Stomach (tissue), 8 donors: ENCODE measurements at regions not wholly inside any gene's neighbourhood (a gene's known extent, or its start where the extent isn't known, plus 50 kb on each side); places are given as distances from the start of the nearest gene placed in this dataset.

Source experiments
- DNase-seq, 2 donors: peaks; one replicate each; pipeline versions ENCODE4 v3.0.0 to v3.0.0-alpha.2; 2013 to 2019
- H3K27ac ChIP-seq, 5 donors: fragments of 200-600 bp in 4 of 5; sonication (generic) in 4 of 5; one replicate each; pipeline ENCODE4 v1.5.1; 2013 to 2019; ENCODE audit warnings: mild to moderate bottlenecking in 1 of 5, moderate library complexity in 1 of 5
- H3K27me3 ChIP-seq, 3 donors: fragments of 200-600 bp; sonication (generic); one replicate each; pipeline ENCODE4 v1.5.1; 2017 to 2019; ENCODE audit warnings: mixed run types in 1 of 3
- H3K36me3 ChIP-seq, 4 donors: fragments of 200-600 bp; sonication (generic); 1 replicate in 3 of 4; 2 replicates in 1 of 4; pipeline ENCODE4 v1.5.1; 2016 to 2019
- H3K4me1 ChIP-seq, 4 donors: fragments of 200-600 bp; sonication (generic); one replicate each; pipeline ENCODE4 v1.5.1; 2016 to 2019
- H3K4me3 ChIP-seq, 4 donors: fragments of 200-600 bp; sonication (generic) in 3 of 4; one replicate each; pipeline ENCODE4 v1.5.1; 2016 to 2019; ENCODE audit warnings: mild to moderate bottlenecking in 1 of 4
- H3K9me3 ChIP-seq, 4 donors: fragments of 200-600 bp; sonication (generic); one replicate each; pipeline ENCODE4 v1.5.1; 2016 to 2019
- EP300 ChIP-seq: sonication (generic); formaldehyde crosslinking; IDR thresholded peaks from one replicate; pipeline ENCODE4 v1.6.1; 2017; ENCODE audit warnings: antibody characterized with exemption
- POLR2A ChIP-seq, 4 donors: fragments of 450-650 bp; IDR thresholded peaks; one replicate each; pipeline ENCODE4 v1.6.1; 2016; ENCODE audit warnings: antibody characterized with exemption in 4 of 4, control low read depth in 2 of 4, mild to moderate bottlenecking in 1 of 4, moderate library complexity in 1 of 4
- POLR2AphosphoS5 ChIP-seq, 3 donors: sonication (generic); formaldehyde crosslinking; IDR thresholded peaks; one replicate each; pipeline ENCODE4 v1.6.1; 2016; ENCODE audit warnings: antibody characterized with exemption in 3 of 3
- WGBS, 5 donors: extraction: QIAGEN DNeasy Blood & Tissue Kit in 3 of 5; methylation state at CpG; one replicate each; pipeline versions ENCODE4 v1.1.5 to v1.1.7; 2013 to 2018; 5-methylcytosine and 5-hydroxymethylcytosine counted together
- intact Hi-C: fragments of 100-400 bp; cut with DNase I; formaldehyde crosslinking; loops from one replicate; pipeline ENCODE4 v1.15.1; 2023; ENCODE audit warnings: low total_unique reads
- TF ChIP-seq, protein P1 (sequence below), 7 experiments: fragments of 450-650 bp in 4 of 7; fragments of 200-600 bp in 3 of 7; sonication (generic) in 3 of 7; IDR thresholded peaks; one replicate each; pipeline ENCODE4 v1.5.1; 2016 to 2019; ENCODE audit warnings: antibody characterized with exemption in 7 of 7, control low read depth in 2 of 7, mild to moderate bottlenecking in 1 of 7
- donor health status: healthy with polysubstance abuse.
- donor health status: Bipolar disorder and iron deficiency.
- donor health status: healthy.

DNA sequence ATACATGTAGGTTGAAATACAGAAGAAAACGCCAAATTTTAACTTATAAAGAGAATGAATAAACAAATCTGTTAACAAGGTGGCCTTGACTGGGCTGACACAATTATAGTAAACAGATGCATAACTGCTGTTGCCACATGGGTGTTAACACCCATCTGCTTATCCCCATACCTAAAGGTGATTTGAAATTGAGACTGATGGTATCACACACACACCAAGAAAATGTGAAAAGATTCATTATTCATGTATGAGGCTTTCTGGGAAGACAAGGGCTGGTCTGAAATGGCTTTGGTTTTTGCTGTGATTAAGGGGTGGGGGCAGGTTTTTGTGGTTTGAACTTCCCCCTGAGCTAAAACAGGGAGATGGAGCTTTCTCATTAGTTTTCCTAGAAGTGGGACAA is 156.6 kb downstream of the SYT10 start:
- intact Hi-C loops = no loop called here
- no peak for DNase-seq
- peaks cover 0 to 44% (median 18%) of the 10 kb centered on the region in 4 donors for H3K9me3 ChIP-seq
- 67 to 94% (median 86%) methylated on average over 1 of the region's 1 CpG for WGBS, 5 donors
- TF ChIP-seq EP300 (no peak), POLR2A (IDR thresholded peaks at IDR 0.05) (no peak), POLR2AphosphoS5 (IDR thresholded peaks at IDR 0.05) (no peak)
- TF ChIP-seq, protein P1, sequence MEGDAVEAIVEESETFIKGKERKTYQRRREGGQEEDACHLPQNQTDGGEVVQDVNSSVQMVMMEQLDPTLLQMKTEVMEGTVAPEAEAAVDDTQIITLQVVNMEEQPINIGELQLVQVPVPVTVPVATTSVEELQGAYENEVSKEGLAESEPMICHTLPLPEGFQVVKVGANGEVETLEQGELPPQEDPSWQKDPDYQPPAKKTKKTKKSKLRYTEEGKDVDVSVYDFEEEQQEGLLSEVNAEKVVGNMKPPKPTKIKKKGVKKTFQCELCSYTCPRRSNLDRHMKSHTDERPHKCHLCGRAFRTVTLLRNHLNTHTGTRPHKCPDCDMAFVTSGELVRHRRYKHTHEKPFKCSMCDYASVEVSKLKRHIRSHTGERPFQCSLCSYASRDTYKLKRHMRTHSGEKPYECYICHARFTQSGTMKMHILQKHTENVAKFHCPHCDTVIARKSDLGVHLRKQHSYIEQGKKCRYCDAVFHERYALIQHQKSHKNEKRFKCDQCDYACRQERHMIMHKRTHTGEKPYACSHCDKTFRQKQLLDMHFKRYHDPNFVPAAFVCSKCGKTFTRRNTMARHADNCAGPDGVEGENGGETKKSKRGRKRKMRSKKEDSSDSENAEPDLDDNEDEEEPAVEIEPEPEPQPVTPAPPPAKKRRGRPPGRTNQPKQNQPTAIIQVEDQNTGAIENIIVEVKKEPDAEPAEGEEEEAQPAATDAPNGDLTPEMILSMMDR (IDR thresholded peaks at IDR 0.05) = no peak
- no peaks in the 10 kb centered on the region for H3K27me3 ChIP-seq
- H3K4me3 ChIP-seq = no peak overlapping the region
- H3K27ac ChIP-seq = no peak overlapping the region
- H3K36me3 ChIP-seq = no peaks in the 10 kb centered on the region
- H3K4me1 ChIP-seq = no peaks in the 10 kb centered on the region

DNA sequence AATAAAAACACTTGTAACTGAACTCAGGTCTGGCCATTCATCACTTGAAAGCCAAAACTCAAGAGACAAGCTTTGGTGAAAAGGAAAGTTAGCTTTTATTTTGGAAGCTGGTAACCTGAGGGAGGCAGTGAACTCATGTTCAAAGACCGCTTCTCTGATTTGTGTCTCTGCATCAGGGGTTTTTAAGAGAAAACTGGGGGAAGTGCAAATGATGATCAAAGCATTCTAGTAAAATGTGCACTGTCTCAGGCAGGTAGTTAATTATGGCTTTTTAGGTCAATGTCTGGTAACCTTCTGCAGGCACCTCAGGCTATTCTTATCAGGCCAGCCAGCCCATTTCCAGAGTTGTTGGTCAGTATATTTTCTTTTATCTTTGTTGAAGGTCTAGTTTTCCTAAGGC is 162.2 kb downstream of the SYT10 start:
- no peak for TF ChIP-seq EP300
- TF ChIP-seq POLR2A (IDR thresholded peaks at IDR 0.05) = no peak
- no peak for TF ChIP-seq POLR2AphosphoS5 (IDR thresholded peaks at IDR 0.05)
- TF ChIP-seq, protein P1 (IDR thresholded peaks at IDR 0.05) = no peak
- no peaks in the 10 kb centered on the region for H3K4me1 ChIP-seq

DNA sequence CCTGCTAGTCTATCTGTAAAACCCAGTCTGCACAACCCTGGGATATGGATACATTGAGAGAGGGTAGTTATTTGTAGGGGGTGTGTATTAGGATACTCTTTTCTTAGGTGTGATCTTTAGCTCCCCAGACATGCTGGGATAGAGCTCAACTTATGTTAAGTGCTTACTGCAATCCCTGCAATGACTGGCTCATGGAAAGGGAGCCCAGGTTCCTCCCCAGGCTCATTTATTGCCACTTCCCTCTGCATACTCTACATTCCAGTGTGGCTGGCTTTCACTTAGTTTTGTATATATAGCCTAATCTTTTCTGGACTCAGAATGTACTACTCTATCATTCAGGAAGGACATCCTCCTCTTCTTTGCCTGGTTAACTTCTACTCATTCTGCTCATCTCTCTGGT is 172.0 kb downstream of the SYT10 start:
- H3K27ac ChIP-seq = no peak overlapping the region
- no peak overlapping the region for H3K4me3 ChIP-seq
- no peaks in the 10 kb centered on the region for H3K4me1 ChIP-seq
- DNase-seq = no peak
- TF ChIP-seq, protein P1 (IDR thresholded peaks at IDR 0.05) = no peak
- TF ChIP-seq POLR2AphosphoS5 (IDR thresholded peaks at IDR 0.05) (no peak), EP300 (no peak), POLR2A (IDR thresholded peaks at IDR 0.05) (no peak)
- H3K36me3 ChIP-seq = no peaks in the 10 kb centered on the region
- no peaks in the 10 kb centered on the region for H3K9me3 ChIP-seq
- H3K27me3 ChIP-seq = no peaks in the 10 kb centered on the region
- intact Hi-C loops = no loop called here

More for the DNA sequence above, 162.2 kb downstream of the SYT10 start:
- Histone ChIP-seq H3K4me3 (no peak overlapping the region), H3K36me3 (no peaks in the 10 kb centered on the region), H3K27ac (no peak overlapping the region), H3K9me3 (peaks cover 0 to 42% (median 24%) of the 10 kb centered on the region in 4 donors), H3K27me3 (no peaks in the 10 kb centered on the region)
- intact Hi-C loops = no loop called here
- DNase-seq = no peak
- 79 to 100% (median 93%) methylated on average over 1 of the region's 1 CpG for WGBS, 5 donors

GRCh38 chr12:33265900-33266299 is 173.7 kb downstream of the SYT10 start:
- H3K27me3 ChIP-seq = no peaks in the 10 kb centered on the region
- TF ChIP-seq POLR2A (IDR thresholded peaks at IDR 0.05) (no peak), EP300 (no peak), POLR2AphosphoS5 (IDR thresholded peaks at IDR 0.05) (no peak)
- TF ChIP-seq, protein P1 (IDR thresholded peaks at IDR 0.05) = no peak
- intact Hi-C loops = no loop called here
- H3K4me3 ChIP-seq = no peak overlapping the region
- H3K36me3 ChIP-seq = no peaks in the 10 kb centered on the region
- no peak for DNase-seq
- H3K4me1 ChIP-seq = no peaks in the 10 kb centered on the region
- no peak overlapping the region for H3K27ac ChIP-seq
- H3K9me3 ChIP-seq = no peaks in the 10 kb centered on the region
- WGBS, 5 donors = 14 to 50% (median 41%) methylated on average over 2 of the region's 2 CpGs
